ENCODE measurements at regions not wholly inside any gene's neighbourhood (a gene's known extent, or its start where the extent isn't known, plus 50 kb on each side); places are given as distances from the start of the nearest gene placed in this dataset.

DNA sequence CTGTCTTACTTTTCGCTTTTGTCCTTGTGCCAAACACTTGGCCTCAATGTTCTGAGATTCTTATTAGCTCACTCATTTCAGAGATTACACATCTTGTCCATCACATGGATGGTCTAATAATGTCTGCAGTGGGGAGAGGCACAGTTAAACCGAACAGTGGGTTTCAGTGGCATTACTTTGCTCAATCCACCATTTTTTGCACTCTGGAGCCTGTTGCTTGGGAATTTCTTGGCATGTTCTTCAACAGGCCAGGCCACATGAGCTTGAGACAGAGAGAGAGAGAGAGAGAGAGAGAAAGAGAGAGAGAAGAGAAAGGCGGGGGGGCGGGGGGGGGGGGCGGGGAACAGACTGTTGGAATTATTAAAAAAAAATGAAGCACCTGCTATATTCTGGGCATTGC is 1327.8 kb upstream of the WWC1 start:
- no peaks in the 10 kb centered on the region for H3K9me3 ChIP-seq (ENCODE audit: low read length)
- TF ChIP-seq POLR2AphosphoS5 (IDR thresholded peaks at IDR 0.05) (no peak), EP300 (conservative IDR thresholded peaks at IDR 0.05; ENCODE audit: poor library complexity, severe bottlenecking) (no peak), SMC3 (conservative IDR thresholded peaks at IDR 0.05; ENCODE audit: poor library complexity) (no peak), EZH2 (IDR thresholded peaks at IDR 0.05; ENCODE audit: borderline replicate concordance, insufficient read depth, low read length, poor library complexity, severe bottlenecking) (no peak), MXI1 (conservative IDR thresholded peaks at IDR 0.05; ENCODE audit: poor library complexity, severe bottlenecking) (no peak), RAD21 (conservative IDR thresholded peaks at IDR 0.05) (no peak), TAF1 (IDR thresholded peaks at IDR 0.05; ENCODE audit: low read depth) (no peak)
- TF ChIP-seq, protein P1, sequence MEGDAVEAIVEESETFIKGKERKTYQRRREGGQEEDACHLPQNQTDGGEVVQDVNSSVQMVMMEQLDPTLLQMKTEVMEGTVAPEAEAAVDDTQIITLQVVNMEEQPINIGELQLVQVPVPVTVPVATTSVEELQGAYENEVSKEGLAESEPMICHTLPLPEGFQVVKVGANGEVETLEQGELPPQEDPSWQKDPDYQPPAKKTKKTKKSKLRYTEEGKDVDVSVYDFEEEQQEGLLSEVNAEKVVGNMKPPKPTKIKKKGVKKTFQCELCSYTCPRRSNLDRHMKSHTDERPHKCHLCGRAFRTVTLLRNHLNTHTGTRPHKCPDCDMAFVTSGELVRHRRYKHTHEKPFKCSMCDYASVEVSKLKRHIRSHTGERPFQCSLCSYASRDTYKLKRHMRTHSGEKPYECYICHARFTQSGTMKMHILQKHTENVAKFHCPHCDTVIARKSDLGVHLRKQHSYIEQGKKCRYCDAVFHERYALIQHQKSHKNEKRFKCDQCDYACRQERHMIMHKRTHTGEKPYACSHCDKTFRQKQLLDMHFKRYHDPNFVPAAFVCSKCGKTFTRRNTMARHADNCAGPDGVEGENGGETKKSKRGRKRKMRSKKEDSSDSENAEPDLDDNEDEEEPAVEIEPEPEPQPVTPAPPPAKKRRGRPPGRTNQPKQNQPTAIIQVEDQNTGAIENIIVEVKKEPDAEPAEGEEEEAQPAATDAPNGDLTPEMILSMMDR (IDR thresholded peaks at IDR 0.05; ENCODE audit: poor library complexity, severe bottlenecking) = no peak
- TF ChIP-seq, protein P2, sequence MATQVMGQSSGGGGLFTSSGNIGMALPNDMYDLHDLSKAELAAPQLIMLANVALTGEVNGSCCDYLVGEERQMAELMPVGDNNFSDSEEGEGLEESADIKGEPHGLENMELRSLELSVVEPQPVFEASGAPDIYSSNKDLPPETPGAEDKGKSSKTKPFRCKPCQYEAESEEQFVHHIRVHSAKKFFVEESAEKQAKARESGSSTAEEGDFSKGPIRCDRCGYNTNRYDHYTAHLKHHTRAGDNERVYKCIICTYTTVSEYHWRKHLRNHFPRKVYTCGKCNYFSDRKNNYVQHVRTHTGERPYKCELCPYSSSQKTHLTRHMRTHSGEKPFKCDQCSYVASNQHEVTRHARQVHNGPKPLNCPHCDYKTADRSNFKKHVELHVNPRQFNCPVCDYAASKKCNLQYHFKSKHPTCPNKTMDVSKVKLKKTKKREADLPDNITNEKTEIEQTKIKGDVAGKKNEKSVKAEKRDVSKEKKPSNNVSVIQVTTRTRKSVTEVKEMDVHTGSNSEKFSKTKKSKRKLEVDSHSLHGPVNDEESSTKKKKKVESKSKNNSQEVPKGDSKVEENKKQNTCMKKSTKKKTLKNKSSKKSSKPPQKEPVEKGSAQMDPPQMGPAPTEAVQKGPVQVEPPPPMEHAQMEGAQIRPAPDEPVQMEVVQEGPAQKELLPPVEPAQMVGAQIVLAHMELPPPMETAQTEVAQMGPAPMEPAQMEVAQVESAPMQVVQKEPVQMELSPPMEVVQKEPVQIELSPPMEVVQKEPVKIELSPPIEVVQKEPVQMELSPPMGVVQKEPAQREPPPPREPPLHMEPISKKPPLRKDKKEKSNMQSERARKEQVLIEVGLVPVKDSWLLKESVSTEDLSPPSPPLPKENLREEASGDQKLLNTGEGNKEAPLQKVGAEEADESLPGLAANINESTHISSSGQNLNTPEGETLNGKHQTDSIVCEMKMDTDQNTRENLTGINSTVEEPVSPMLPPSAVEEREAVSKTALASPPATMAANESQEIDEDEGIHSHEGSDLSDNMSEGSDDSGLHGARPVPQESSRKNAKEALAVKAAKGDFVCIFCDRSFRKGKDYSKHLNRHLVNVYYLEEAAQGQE (IDR thresholded peaks at IDR 0.05; ENCODE audit: borderline replicate concordance) = no peak
- H4K20me1 ChIP-seq (ENCODE audit: insufficient read depth) = no peaks in the 10 kb centered on the region
- H3K36me3 ChIP-seq (ENCODE audit: insufficient read depth, low read length) = no peaks in the 10 kb centered on the region
- H3K9ac ChIP-seq (ENCODE audit: low read length) = no peak overlapping the region
- no peak overlapping the region for H2AFZ ChIP-seq (ENCODE audit: low read depth, low read length)
- H3K4me3 ChIP-seq (ENCODE audit: low read length) = no peak overlapping the region
- no peak overlapping the region for H3K4me2 ChIP-seq (ENCODE audit: low read length)
- no peaks in the 10 kb centered on the region for H3F3A ChIP-seq (ENCODE audit: insufficient read depth, low read length, poor library complexity, severe bottlenecking)
- H3K27me3 ChIP-seq (ENCODE audit: insufficient read depth, low read depth, low read length) = no peaks in the 10 kb centered on the region
- no peak overlapping the region for H3K27ac ChIP-seq (ENCODE audit: low read length)
- no peaks in the 10 kb centered on the region for H3K9me2 ChIP-seq (ENCODE audit: insufficient read depth, low read length)
- no peaks in the 10 kb centered on the region for H3K79me2 ChIP-seq (replicated peaks; ENCODE audit: insufficient read depth, low read length)

DNA sequence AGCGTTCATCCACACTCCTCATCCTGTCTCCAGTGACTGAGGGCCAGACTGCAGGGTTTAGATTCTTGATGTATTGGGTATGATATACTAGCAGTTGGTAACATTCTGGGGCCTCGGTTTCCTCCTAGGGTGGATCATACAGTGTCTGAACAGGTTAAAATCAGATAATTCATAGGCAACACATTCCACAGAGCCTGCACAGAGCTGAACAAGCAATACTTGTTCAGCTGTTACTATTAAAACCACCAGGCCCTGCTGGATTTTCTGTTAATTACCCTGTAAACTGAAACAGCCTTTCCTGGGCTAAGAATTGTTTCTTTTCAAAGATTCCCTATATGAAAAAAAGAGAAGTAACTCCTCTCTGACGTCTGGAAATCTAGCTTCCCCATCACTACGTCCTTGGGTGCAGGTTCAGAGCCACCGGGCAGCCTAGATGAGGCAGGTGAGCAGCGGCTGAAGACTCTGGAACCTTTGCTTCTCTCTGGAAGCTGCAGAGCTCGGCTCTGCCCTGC is 1313.5 kb upstream of the WWC1 start:
- H3K9me3 ChIP-seq (ENCODE audit: low read length) = no peaks in the 10 kb centered on the region
- H3K27ac ChIP-seq (ENCODE audit: low read length) = peak overlapping the region; percentile 58
- H3K79me2 ChIP-seq (replicated peaks; ENCODE audit: insufficient read depth, low read length) = peaks cover 10% of the 10 kb centered on the region
- no peak overlapping the region for H3K4me2 ChIP-seq (ENCODE audit: low read length)
- H3F3A ChIP-seq (ENCODE audit: insufficient read depth, low read length, poor library complexity, severe bottlenecking) = peaks cover 4% of the 10 kb centered on the region
- TF ChIP-seq POLR2AphosphoS5 (IDR thresholded peaks at IDR 0.05) = no peak
- TF ChIP-seq, protein P2 (IDR thresholded peaks at IDR 0.05; ENCODE audit: borderline replicate concordance) = no peak
- TF ChIP-seq TAF1 (IDR thresholded peaks at IDR 0.05; ENCODE audit: low read depth) = no peak
- no peak for TF ChIP-seq EP300 (conservative IDR thresholded peaks at IDR 0.05; ENCODE audit: poor library complexity, severe bottlenecking)
- no peak for TF ChIP-seq RAD21 (conservative IDR thresholded peaks at IDR 0.05)
- TF ChIP-seq SMC3 (conservative IDR thresholded peaks at IDR 0.05; ENCODE audit: poor library complexity) = no peak
- TF ChIP-seq, protein P1 (IDR thresholded peaks at IDR 0.05; ENCODE audit: poor library complexity, severe bottlenecking) = no peak
- no peak for TF ChIP-seq EZH2 (IDR thresholded peaks at IDR 0.05; ENCODE audit: borderline replicate concordance, insufficient read depth, low read length, poor library complexity, severe bottlenecking)
- no peak for TF ChIP-seq MXI1 (conservative IDR thresholded peaks at IDR 0.05; ENCODE audit: poor library complexity, severe bottlenecking)
- no peaks in the 10 kb centered on the region for H4K20me1 ChIP-seq (ENCODE audit: insufficient read depth)
- H2AFZ ChIP-seq (ENCODE audit: low read depth, low read length) = peak overlapping the region; percentile 68
- H3K36me3 ChIP-seq (ENCODE audit: insufficient read depth, low read length) = no peaks in the 10 kb centered on the region
- H3K9ac ChIP-seq (ENCODE audit: low read length) = peak overlapping the region; percentile 70
- H3K27me3 ChIP-seq (ENCODE audit: insufficient read depth, low read depth, low read length) = no peaks in the 10 kb centered on the region
- peak overlapping the region; percentile 71 for H3K4me3 ChIP-seq (ENCODE audit: low read length)
- H3K9me2 ChIP-seq (ENCODE audit: insufficient read depth, low read length) = no peaks in the 10 kb centered on the region
